Lower leg skin (tissue), 3 donors: ENCODE measurements at regions not wholly inside any gene's neighbourhood (a gene's known extent, or its start where the extent isn't known, plus 50 kb on each side); places are given as distances from the start of the nearest gene placed in this dataset.

Source experiments
- CTCF ChIP-seq, 3 donors: fragments of 450-650 bp; IDR thresholded peaks; one replicate each; pipeline ENCODE4 v1.5.1; 2016; ENCODE audit warnings: antibody characterized with exemption in 3 of 3, mild to moderate bottlenecking in 3 of 3, moderate library complexity in 2 of 3
- POLR2A ChIP-seq, 2 donors: fragments of 450-650 bp; IDR thresholded peaks; one replicate each; pipeline ENCODE4 v1.6.1; 2016 to 2017; ENCODE audit warnings: antibody characterized with exemption in 2 of 2, mild to moderate bottlenecking in 1 of 2, moderate library complexity in 1 of 2

- no peak for TF ChIP-seq CTCF (IDR thresholded peaks at IDR 0.05)
- no peak for TF ChIP-seq POLR2A (IDR thresholded peaks at IDR 0.05)
Observed at GRCh38 chr7:138287549-138287948, 172.5 kb upstream of the TRIM24 start.
